ENCODE measurements at regions not wholly inside any gene's neighbourhood (a gene's known extent, or its start where the extent isn't known, plus 50 kb on each side); places are given as distances from the start of the nearest gene placed in this dataset.

GRCh38 chr3:8204853-8205650, 296.6 kb upstream of the LMCD1 start:
- H3K4me1 ChIP-seq (ENCODE audit: control insufficient read depth in 4 of 4, insufficient read depth in 4 of 4, low read length in 3 of 4): no peaks in the 10 kb centered on the region
- H3K4me3 ChIP-seq (ENCODE audit: low read depth in 1 of 3, low read length in 3 of 3): no peak overlapping the region
- no peaks in the 10 kb centered on the region for H3K36me3 ChIP-seq (ENCODE audit: control insufficient read depth in 4 of 4, insufficient read depth in 3 of 4, low read depth in 1 of 4, low read length in 3 of 4)
- no peak overlapping the region for H3K9ac ChIP-seq (ENCODE audit: low read depth in 1 of 2, low read length in 2 of 2)
- no peak overlapping the region for H3K27ac ChIP-seq (ENCODE audit: low read depth in 1 of 2, low read length in 2 of 2)
- DNase-seq (ENCODE audit: low spot score): no peak
- H3K9me3 ChIP-seq (ENCODE audit: control insufficient read depth in 4 of 4, low read length in 3 of 4): no peaks in the 10 kb centered on the region
- TF ChIP-seq CTCF (IDR thresholded peaks at IDR 0.05; ENCODE audit: low read depth, low read length, missing input control) (no peak), FOXA2 (IDR thresholded peaks at IDR 0.05) (no peak), HNF4A (conservative IDR thresholded peaks at IDR 0.05) (no peak), HNF4G (IDR thresholded peaks at IDR 0.05) (no peak), MAX (IDR thresholded peaks at IDR 0.05) (no peak)
- WGBS: 89% methylated on average over 5 of the region's 5 CpGs
- no peaks in the 10 kb centered on the region for H3K27me3 ChIP-seq (ENCODE audit: control insufficient read depth in 4 of 4, insufficient read depth in 4 of 4, low read length in 3 of 4)

GRCh38 chr3:8205881-8206280, 295.7 kb upstream of the LMCD1 start:
- no peak for TF ChIP-seq TAF1 (conservative IDR thresholded peaks at IDR 0.05)
- no peak for TF ChIP-seq MAX (IDR thresholded peaks at IDR 0.05)
- TF ChIP-seq GABPA (IDR thresholded peaks at IDR 0.05 in 1 of 2, conservative IDR thresholded peaks at IDR 0.05 in 1 of 2): no peak
- no peak for TF ChIP-seq HNF4A (conservative IDR thresholded peaks at IDR 0.05)
- no peak for TF ChIP-seq RXRA (IDR thresholded peaks at IDR 0.05)
- TF ChIP-seq REST (IDR thresholded peaks at IDR 0.05): no peak

More at GRCh38 chr3:8205881-8206280, 295.7 kb upstream of the LMCD1 start:
- H3K9me3 ChIP-seq (ENCODE audit: control insufficient read depth in 4 of 4, low read length in 3 of 4): no peaks in the 10 kb centered on the region
- WGBS: 63% methylated on average over 2 of the region's 2 CpGs
- H3K4me1 ChIP-seq (ENCODE audit: control insufficient read depth in 4 of 4, insufficient read depth in 4 of 4, low read length in 3 of 4): no peaks in the 10 kb centered on the region
- DNase-seq (ENCODE audit: low spot score): no peak
- H3K27ac ChIP-seq (ENCODE audit: low read depth in 1 of 2, low read length in 2 of 2): no peak overlapping the region
- H3K36me3 ChIP-seq (ENCODE audit: control insufficient read depth in 4 of 4, insufficient read depth in 3 of 4, low read depth in 1 of 4, low read length in 3 of 4): no peaks in the 10 kb centered on the region
- H3K27me3 ChIP-seq (ENCODE audit: control insufficient read depth in 4 of 4, insufficient read depth in 4 of 4, low read length in 3 of 4): no peaks in the 10 kb centered on the region
- H3K4me3 ChIP-seq (ENCODE audit: low read depth in 1 of 3, low read length in 3 of 3): no peak overlapping the region
- H3K9ac ChIP-seq (ENCODE audit: low read depth in 1 of 2, low read length in 2 of 2): no peak overlapping the region
